ENCODE measurements at regions not wholly inside any gene's neighbourhood (a gene's known extent, or its start where the extent isn't known, plus 50 kb on each side); places are given as distances from the start of the nearest gene placed in this dataset.

GRCh38 chr2:129482626-129483025 lies 496.8 kb upstream of the RAB6C start:
- CTCF ChIA-PET (ENCODE audit: low intra/inter-chr PET ratio): no interaction called here
- no peaks in the 10 kb centered on the region for H3K9me1 ChIP-seq (ENCODE audit: control insufficient read depth, insufficient read depth, low read length)
- POLR2A ChIA-PET: no interaction called here
- no peaks in the 10 kb centered on the region for H4K20me1 ChIP-seq (replicated peaks; ENCODE audit: control insufficient read depth, insufficient read depth, low read length)
- H3K36me3 ChIP-seq (ENCODE audit: control insufficient read depth, insufficient read depth, low read length): no peaks in the 10 kb centered on the region
- H3K4me3 ChIP-seq: no peak overlapping the region
- H3K27me3 ChIP-seq (ENCODE audit: control insufficient read depth in 2 of 2, insufficient read depth in 2 of 2, low read length in 2 of 2): peaks cover 0 to 5% of the 10 kb centered on the region in 2 experiments; a peak in 1 of 5 replicates
- no peaks in the 10 kb centered on the region for H3K79me2 ChIP-seq (ENCODE audit: control insufficient read depth, insufficient read depth, low read length)
- 0% methylated on average over 6 of the region's 6 CpGs for WGBS (ENCODE audit: insufficient coverage, low coverage, missing lambda C conversion rate)
- intact Hi-C loops (cut with micrococcal nuclease): no loop called here
- in situ Hi-C loops (cut with MboI): no loop called here
- no peak for ATAC-seq
- no peaks in the 10 kb centered on the region for H3K4me1 ChIP-seq (replicated peaks in 1 of 2; ENCODE audit: control insufficient read depth in 2 of 2, insufficient read depth in 2 of 2, low read length in 2 of 2)
- H3K4me2 ChIP-seq (ENCODE audit: insufficient read depth, low read length): no peak overlapping the region
- H3K9ac ChIP-seq (ENCODE audit: insufficient read depth in 1 of 2, low read depth in 2 of 2, low read length in 2 of 2): no peak overlapping the region
- no peak overlapping the region for H3K27ac ChIP-seq (ENCODE audit: extremely low read depth, low read depth, low read length)
- FAIRE-seq: no peak
- no peak overlapping the region for H2AFZ ChIP-seq (ENCODE audit: low read depth, low read length)
- BruUV-seq (replicated peaks): no TSS peak
- no peak for DNase-seq (ENCODE audit: extremely low read depth in 1 of 4, low spot score in 3 of 4)
- H3K9me3 ChIP-seq (replicated peaks; ENCODE audit: control insufficient read depth, insufficient read depth, low read depth, low read length): no peaks in the 10 kb centered on the region
- no peak for TF ChIP-seq CREB1 (IDR thresholded peaks at IDR 0.05)
- TF ChIP-seq CREB1 (CRISPR knock-in tag; IDR thresholded peaks at IDR 0.05): no peak
- TF ChIP-seq RHOXF2B (CRISPR knock-in tag; conservative IDR thresholded peaks at IDR 0.05): no peak
- no peak for TF ChIP-seq HES1 (IDR thresholded peaks at IDR 0.05; ENCODE audit: low read depth)
- no peak for TF ChIP-seq CHD2 (IDR thresholded peaks at IDR 0.05; ENCODE audit: low read depth, low read length)
- no peak for TF ChIP-seq ZNF311 (CRISPR knock-in tag; IDR thresholded peaks at IDR 0.05)
- no peak for TF ChIP-seq NR2F6 (CRISPR knock-in tag; IDR thresholded peaks at IDR 0.05)
- no peak for TF ChIP-seq MECOM (CRISPR knock-in tag; IDR thresholded peaks at IDR 0.05)
- no peak for TF ChIP-seq HOXB6 (CRISPR knock-in tag; IDR thresholded peaks at IDR 0.05; ENCODE audit: borderline replicate concordance)
- TF ChIP-seq GTF3C2 (IDR thresholded peaks at IDR 0.05; ENCODE audit: borderline replicate concordance, extremely low read depth, insufficient read length): no peak
- no peak for TF ChIP-seq ZFP91 (CRISPR knock-in tag; IDR thresholded peaks at IDR 0.05)
- no peak for TF ChIP-seq TARDBP (IDR thresholded peaks at IDR 0.05)
- TF ChIP-seq ZSCAN29 (IDR thresholded peaks at IDR 0.05): no peak
- no peak for TF ChIP-seq KAT8 (IDR thresholded peaks at IDR 0.05; ENCODE audit: low read depth)
- no peak for TF ChIP-seq DIDO1 (tag; IDR thresholded peaks at IDR 0.05; ENCODE audit: low read depth)
- TF ChIP-seq HNRNPH1 (optimal IDR thresholded peaks at IDR 0.05; ENCODE audit: low read depth, low read length): no peak
- TF ChIP-seq USF1 (CRISPR knock-in tag; IDR thresholded peaks at IDR 0.05): no peak
- TF ChIP-seq ZNF695 (CRISPR knock-in tag; IDR thresholded peaks at IDR 0.05): no peak
